HFFc6 (cell line): ENCODE measurements at regions not wholly inside any gene's neighbourhood (a gene's known extent, or its start where the extent isn't known, plus 50 kb on each side); places are given as distances from the start of the nearest gene placed in this dataset.
"Not testable (repeated sequence)": the region's sequence is repeated elsewhere in the genome, so short reads cannot be mapped to it uniquely, and the experiment has no call there.

Source experiments
- DNase-seq: peaks from one replicate; pipeline ENCODE4 v3.0.0-alpha.2; 2018
- H3K27ac Mint-ChIP-seq: 2 replicates; pipeline ENCODE4 v1.8.0; 2020; ENCODE audit warnings: mild to moderate bottlenecking, mixed read lengths
- H3K27me3 Mint-ChIP-seq: 2 replicates; pipeline ENCODE4 v1.8.0; 2021; ENCODE audit warnings: mild to moderate bottlenecking, moderate library complexity, mixed read lengths; ENCODE audit not compliant: insufficient read depth
- H3K36me3 Mint-ChIP-seq: 2 replicates; pipeline ENCODE4 v1.8.0; 2021; ENCODE audit warnings: low read depth, mixed read lengths
- H3K4me1 Mint-ChIP-seq: 2 replicates; pipeline ENCODE4 v1.8.0; 2020; ENCODE audit warnings: low read depth, mixed read lengths
- H3K4me3 Mint-ChIP-seq: 2 replicates; pipeline ENCODE4 v1.8.0; 2020; ENCODE audit warnings: mild to moderate bottlenecking, moderate library complexity, mixed read lengths
- H3K9me3 Mint-ChIP-seq: 2 replicates; pipeline ENCODE4 v1.8.0; 2020; ENCODE audit warnings: mild to moderate bottlenecking, mixed read lengths
- CTCF ChIP-seq: fragments of 200-600 bp; sonication (generic); IDR thresholded peaks from 2 replicates; pipeline ENCODE4 v1.5.0; 2021; ENCODE audit warnings: antibody characterized with exemption, mild to moderate bottlenecking

- Mint-ChIP-seq H3K27me3 (peaks cover 14% of the 10 kb centered on the region; the same call in 1 of the 2 replicates), H3K36me3 (no peaks in the 10 kb centered on the region), H3K27ac (no peak overlapping the region), H3K9me3 (no peaks in the 10 kb centered on the region), H3K4me3 (no peak overlapping the region), H3K4me1 (peaks cover 21% of the 10 kb centered on the region)
- TF ChIP-seq CTCF: no peak
- no peak for DNase-seq
These were observed 163.5 kb upstream of the TOP1 start for GRCh38 chr20:40865095-40865494.

- no peak overlapping the region for H3K27ac Mint-ChIP-seq
- TF ChIP-seq CTCF: no peak
- H3K4me1 Mint-ChIP-seq: peaks cover 13% of the 10 kb centered on the region
- H3K9me3 Mint-ChIP-seq: no peaks in the 10 kb centered on the region
- DNase-seq: no peak
- H3K27me3 Mint-ChIP-seq: peaks cover 14% of the 10 kb centered on the region; the same call in 1 of the 2 replicates
- H3K4me3 Mint-ChIP-seq: no peak overlapping the region
- no peaks in the 10 kb centered on the region for H3K36me3 Mint-ChIP-seq
These were observed 162.6 kb upstream of the TOP1 start for GRCh38 chr20:40866056-40866455.

- peak; percentile 50 for DNase-seq
- TF ChIP-seq CTCF: no peak
- H3K27ac Mint-ChIP-seq: no peak overlapping the region
- no peaks in the 10 kb centered on the region for H3K36me3 Mint-ChIP-seq
- peaks cover 10% of the 10 kb centered on the region for H3K27me3 Mint-ChIP-seq
- no peaks in the 10 kb centered on the region for H3K9me3 Mint-ChIP-seq
- peak overlapping the region; percentile 37 for H3K4me3 Mint-ChIP-seq
- H3K4me1 Mint-ChIP-seq: peaks cover 13% of the 10 kb centered on the region
These were observed 159.9 kb upstream of the TOP1 start for GRCh38 chr20:40868551-40869217.

- no peak for DNase-seq
- no peak for TF ChIP-seq CTCF
- Mint-ChIP-seq H3K27ac (no peak overlapping the region), H3K9me3 (no peaks in the 10 kb centered on the region), H3K36me3 (no peaks in the 10 kb centered on the region), H3K27me3 (peaks cover 14% of the 10 kb centered on the region), H3K4me1 (peaks cover 13% of the 10 kb centered on the region), H3K4me3 (peak overlapping the region; percentile 37)
These were observed 159.1 kb upstream of the TOP1 start for GRCh38 chr20:40869218-40870147.

- H3K9me3 Mint-ChIP-seq: no peaks in the 10 kb centered on the region
- no peaks in the 10 kb centered on the region for H3K36me3 Mint-ChIP-seq
- no peak overlapping the region for H3K4me3 Mint-ChIP-seq
- no peaks in the 10 kb centered on the region for H3K4me1 Mint-ChIP-seq
- no peak overlapping the region for H3K27ac Mint-ChIP-seq
- no peak for TF ChIP-seq CTCF
- no peak for DNase-seq
- H3K27me3 Mint-ChIP-seq: peaks cover 8% of the 10 kb centered on the region
These were observed 153.2 kb upstream of the TOP1 start for GRCh38 chr20:40875116-40876085.

- not testable (repeated sequence) for H3K27ac Mint-ChIP-seq, DNase-seq, H3K4me3 Mint-ChIP-seq, H3K36me3 Mint-ChIP-seq, H3K9me3 Mint-ChIP-seq, H3K4me1 Mint-ChIP-seq
- H3K27me3 Mint-ChIP-seq: peaks cover 11% of the 10 kb centered on the region
These were observed 150.5 kb upstream of the TOP1 start for GRCh38 chr20:40878099-40878498.
